Smooth muscle cell (in vitro differentiated cells): ENCODE measurements at regions not wholly inside any gene's neighbourhood (a gene's known extent, or its start where the extent isn't known, plus 50 kb on each side); places are given as distances from the start of the nearest gene placed in this dataset.
"Not testable (repeated sequence)": the region's sequence is repeated elsewhere in the genome, so short reads cannot be mapped to it uniquely, and the experiment has no call there.

Source experiments
- DNase-seq: peaks from one replicate; lab custom pipeline; 2025; ENCODE audit not compliant: unreplicated experiment; lab: John Stamatoyannopoulos, UW
- H2AFZ ChIP-seq: fragments of 200-600 bp; sonication (generic); 2 replicates; pipeline ENCODE4 v1.6.0; 2016; ENCODE audit warnings: antibody characterized with exemption, low read depth, mild to moderate bottlenecking
- H3F3A ChIP-seq: fragments of 200-600 bp; sonication (generic); 2 replicates; pipeline ENCODE4 v1.6.0; 2017; ENCODE audit warnings: antibody characterized with exemption, low read depth
- H3K27ac ChIP-seq: fragments of 200-600 bp; sonication (generic); 2 replicates; pipeline ENCODE4 v1.5.1; 2016; ENCODE audit warnings: low read depth, mild to moderate bottlenecking
- H3K27me3 ChIP-seq: fragments of 200-600 bp; sonication (generic); 2 replicates; pipeline ENCODE4 v1.6.1; 2016; ENCODE audit warnings: low read depth, mild to moderate bottlenecking
- H3K36me3 ChIP-seq: fragments of 200-600 bp; sonication (generic); 2 replicates; pipeline ENCODE4 v1.5.1; 2016; ENCODE audit warnings: low read depth
- H3K4me1 ChIP-seq: fragments of 200-600 bp; sonication (generic); 2 replicates; pipeline ENCODE4 v1.5.1; 2016; ENCODE audit warnings: low read depth
- H3K4me2 ChIP-seq: fragments of 200-600 bp; sonication (generic); 2 replicates; pipeline ENCODE4 v1.6.0; 2016; ENCODE audit warnings: mild to moderate bottlenecking
- H3K4me3 ChIP-seq: fragments of 200-600 bp; sonication (generic); 2 replicates; pipeline ENCODE4 v1.5.1; 2016; ENCODE audit warnings: mild to moderate bottlenecking
- H3K79me2 ChIP-seq: fragments of 200-600 bp; sonication (generic); 2 replicates; pipeline ENCODE4 v1.6.0; 2016; ENCODE audit warnings: low read depth, mild to moderate bottlenecking
- H3K9ac ChIP-seq: fragments of 200-600 bp; sonication (generic); 2 replicates; pipeline ENCODE4 v1.6.0; 2016; ENCODE audit warnings: low read depth
- H3K9me3 ChIP-seq: fragments of 200-600 bp; sonication (generic); replicated peaks from 2 replicates; pipeline ENCODE4 v1.5.1; 2016; ENCODE audit warnings: low read depth
- H4K20me1 ChIP-seq: fragments of 200-600 bp; sonication (generic); 2 replicates; pipeline ENCODE4 v1.6.0; 2016; ENCODE audit warnings: low read depth
- WGBS: methylation state at CpG from one replicate; pipeline ENCODE4 v1.1.7; 2016; ENCODE audit warnings: low lambda C conversion rate; 5-methylcytosine and 5-hydroxymethylcytosine counted together
- TF ChIP-seq, protein P1 (sequence below): fragments of 200-600 bp; sonication (generic); IDR thresholded peaks from 2 replicates; pipeline ENCODE4 v1.5.1; 2017; ENCODE audit warnings: borderline replicate concordance, mild to moderate bottlenecking, antibody characterized with exemption; ENCODE audit not compliant: insufficient read depth, poor library complexity, severe bottlenecking

DNA sequence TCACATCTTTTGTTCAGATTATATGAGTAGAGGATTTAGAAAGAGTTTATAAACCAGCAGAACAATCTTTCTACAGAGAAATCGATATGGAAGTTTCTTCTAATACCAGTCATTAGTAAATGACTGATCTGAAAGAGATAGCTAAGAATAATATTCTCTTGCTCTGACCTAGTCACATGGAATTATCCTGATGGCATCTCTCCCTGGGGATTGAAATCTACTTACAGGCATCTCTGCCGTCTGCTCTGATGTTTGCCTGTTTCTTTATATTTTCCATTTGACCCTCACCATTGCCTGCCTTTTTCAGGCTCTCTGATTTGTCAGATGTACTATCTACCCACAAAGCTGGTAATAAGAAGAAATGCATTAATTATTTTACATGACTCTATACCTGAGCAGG lies 1157.3 kb downstream of the PCDH7 start:
- Histone ChIP-seq H2AFZ (no peak overlapping the region), H3F3A (no peaks in the 10 kb centered on the region), H3K79me2 (no peaks in the 10 kb centered on the region), H4K20me1 (no peaks in the 10 kb centered on the region), H3K36me3 (no peaks in the 10 kb centered on the region), H3K27ac (no peak overlapping the region), H3K9me3 (no peaks in the 10 kb centered on the region), H3K9ac (no peak overlapping the region), H3K4me2 (no peak overlapping the region), H3K27me3 (no peaks in the 10 kb centered on the region), H3K4me3 (no peak overlapping the region), H3K4me1 (no peaks in the 10 kb centered on the region)
- DNase-seq, result no peak
- 76% methylated on average over 2 of the region's 2 CpGs for WGBS
- TF ChIP-seq, protein P1, sequence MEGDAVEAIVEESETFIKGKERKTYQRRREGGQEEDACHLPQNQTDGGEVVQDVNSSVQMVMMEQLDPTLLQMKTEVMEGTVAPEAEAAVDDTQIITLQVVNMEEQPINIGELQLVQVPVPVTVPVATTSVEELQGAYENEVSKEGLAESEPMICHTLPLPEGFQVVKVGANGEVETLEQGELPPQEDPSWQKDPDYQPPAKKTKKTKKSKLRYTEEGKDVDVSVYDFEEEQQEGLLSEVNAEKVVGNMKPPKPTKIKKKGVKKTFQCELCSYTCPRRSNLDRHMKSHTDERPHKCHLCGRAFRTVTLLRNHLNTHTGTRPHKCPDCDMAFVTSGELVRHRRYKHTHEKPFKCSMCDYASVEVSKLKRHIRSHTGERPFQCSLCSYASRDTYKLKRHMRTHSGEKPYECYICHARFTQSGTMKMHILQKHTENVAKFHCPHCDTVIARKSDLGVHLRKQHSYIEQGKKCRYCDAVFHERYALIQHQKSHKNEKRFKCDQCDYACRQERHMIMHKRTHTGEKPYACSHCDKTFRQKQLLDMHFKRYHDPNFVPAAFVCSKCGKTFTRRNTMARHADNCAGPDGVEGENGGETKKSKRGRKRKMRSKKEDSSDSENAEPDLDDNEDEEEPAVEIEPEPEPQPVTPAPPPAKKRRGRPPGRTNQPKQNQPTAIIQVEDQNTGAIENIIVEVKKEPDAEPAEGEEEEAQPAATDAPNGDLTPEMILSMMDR, result no peak

DNA sequence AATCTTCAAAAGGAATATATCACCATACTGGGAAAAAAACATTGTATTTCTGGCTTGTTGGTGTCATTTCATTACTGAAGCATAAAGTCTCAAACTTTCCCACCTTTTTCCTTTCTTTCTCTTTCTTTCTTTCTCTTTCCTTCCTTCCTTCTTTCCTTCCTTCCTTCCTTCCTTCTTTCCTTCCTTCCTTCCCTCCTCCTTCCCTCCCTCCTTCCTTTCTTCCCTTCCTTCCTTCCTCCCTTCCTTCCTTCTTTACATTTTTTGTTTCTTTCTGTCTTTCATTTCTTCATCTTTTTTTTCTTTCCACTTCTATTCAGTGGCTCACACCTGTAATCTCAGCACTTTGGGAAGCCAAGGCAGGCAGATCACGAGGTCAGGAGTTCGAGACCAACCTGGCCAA lies 1160.7 kb downstream of the PCDH7 start:
- not testable (repeated sequence) for H3K79me2 ChIP-seq, H4K20me1 ChIP-seq, H3K9ac ChIP-seq, H3K4me1 ChIP-seq, H2AFZ ChIP-seq, H3K4me3 ChIP-seq, H3K27me3 ChIP-seq, H3K27ac ChIP-seq, H3K36me3 ChIP-seq, H3F3A ChIP-seq, H3K4me2 ChIP-seq, H3K9me3 ChIP-seq, DNase-seq
- 79% methylated on average over 2 of the region's 2 CpGs for WGBS

DNA sequence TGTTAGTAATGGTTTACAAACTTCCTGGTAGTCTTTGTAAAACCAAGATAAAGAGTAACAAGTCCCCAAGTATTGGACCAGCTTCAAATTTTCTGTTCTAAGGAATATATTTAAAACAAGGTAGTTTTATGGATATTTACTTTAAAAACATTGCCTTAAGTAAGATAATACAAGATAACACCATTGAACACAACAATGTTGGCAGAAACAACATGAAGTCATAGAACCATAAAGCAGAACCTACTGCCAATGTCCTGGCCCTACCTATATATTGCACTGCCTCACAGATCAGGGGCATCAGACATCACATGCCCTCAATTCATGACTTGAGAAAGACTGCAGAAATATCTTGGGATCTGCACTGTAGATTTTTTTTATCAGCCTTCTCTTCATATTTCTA lies 1176.2 kb downstream of the PCDH7 start:
- TF ChIP-seq, protein P1, result no peak
- Histone ChIP-seq H3K9me3 (no peaks in the 10 kb centered on the region), H2AFZ (no peak overlapping the region), H4K20me1 (no peaks in the 10 kb centered on the region), H3K9ac (no peak overlapping the region), H3K27me3 (peaks cover 4% of the 10 kb centered on the region), H3K4me3 (no peak overlapping the region), H3K27ac (no peak overlapping the region), H3K4me2 (no peak overlapping the region), H3F3A (no peaks in the 10 kb centered on the region), H3K4me1 (no peaks in the 10 kb centered on the region), H3K79me2 (no peaks in the 10 kb centered on the region), H3K36me3 (no peaks in the 10 kb centered on the region)
- no peak for DNase-seq

DNA sequence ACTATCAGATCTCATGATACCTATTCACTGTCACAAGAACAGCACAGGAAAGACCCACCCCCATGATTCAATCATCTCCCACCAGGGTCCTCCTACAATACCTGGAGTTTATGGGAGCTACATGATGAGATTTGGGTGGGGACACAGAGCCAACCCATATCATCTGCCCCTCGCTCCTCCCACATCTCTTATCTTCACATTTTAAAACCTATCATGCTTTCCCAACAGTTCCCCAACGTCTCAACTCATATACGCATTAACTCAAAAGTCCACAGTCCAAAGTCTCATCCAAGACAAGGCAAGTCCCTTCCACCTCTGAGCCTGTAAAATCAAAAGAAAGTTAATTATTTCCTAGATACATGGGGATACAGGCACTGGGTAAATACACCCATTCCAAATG lies 1185.2 kb downstream of the PCDH7 start:
- H3K9ac ChIP-seq, result no peak overlapping the region
- WGBS, result 90% methylated on average over 3 of the region's 3 CpGs
- no peak overlapping the region for H3K4me3 ChIP-seq
- peaks cover 1% of the 10 kb centered on the region for H3K27me3 ChIP-seq
- H3K36me3 ChIP-seq, result no peaks in the 10 kb centered on the region
- H3K4me2 ChIP-seq, result no peak overlapping the region
- TF ChIP-seq, protein P1, result no peak
- H3K79me2 ChIP-seq, result no peaks in the 10 kb centered on the region
- no peak overlapping the region for H2AFZ ChIP-seq
- no peaks in the 10 kb centered on the region for H4K20me1 ChIP-seq
- no peak for DNase-seq
- no peaks in the 10 kb centered on the region for H3K9me3 ChIP-seq
- no peaks in the 10 kb centered on the region for H3K4me1 ChIP-seq
- no peak overlapping the region for H3K27ac ChIP-seq
- no peaks in the 10 kb centered on the region for H3F3A ChIP-seq
